SIG-M5 (cell line): ENCODE measurements at regions not wholly inside any gene's neighbourhood (a gene's known extent, or its start where the extent isn't known, plus 50 kb on each side); places are given as distances from the start of the nearest gene placed in this dataset.

Experiments used
- DNase-seq: peaks from one replicate; lab custom pipeline; 2025; lab: John Stamatoyannopoulos, UW

- no peak for DNase-seq
These were observed 161.2 kb downstream of the FOXO1 start for GRCh38 chr13:40505196-40505595.
